H1 (cell line): ENCODE measurements at regions not wholly inside any gene's neighbourhood (a gene's known extent, or its start where the extent isn't known, plus 50 kb on each side); places are given as distances from the start of the nearest gene placed in this dataset.

Source experiments
- CTCF ChIA-PET: fragments of 300-600 bp; sonication (Branson Sonifier 250); formaldehyde crosslinking; loops from one replicate; lab custom pipeline; 2021; ENCODE audit not compliant: partially characterized antibody; lab: Charles Lee
- POLR2A ChIA-PET: fragments of 300-600 bp; sonication (Branson Sonifier 250); formaldehyde crosslinking; loops from one replicate; lab custom pipeline; 2021; ENCODE audit warnings: inconsistent platforms; ENCODE audit not compliant: partially characterized antibody; lab: Charles Lee
- DNase-seq, 2 experiments: peaks; one replicate each; pipeline versions ENCODE4 v3.0.0 to v3.0.0-alpha.2; 2010 to 2022; ENCODE audit warnings: low spot score in 2 of 2, low read depth in 1 of 2, mixed read lengths in 1 of 2
- FAIRE-seq: peaks from 2 replicates; lab custom pipeline; 2011; peaks lifted over from hg19 to GRCh38; lab: Jason Lieb, UNC
- H2AFZ ChIP-seq: 2 replicates; pipeline ENCODE4 v1.8.1; 2012; ENCODE audit warnings: low read length, inconsistent platforms
- H2AK5ac ChIP-seq: 2 replicates; pipeline ENCODE4 v1.6.1; 2013; ENCODE audit warnings: low read depth, low read length
- H2BK120ac ChIP-seq: replicated peaks from 2 replicates; pipeline ENCODE3; 2013; ENCODE audit warnings: low read depth, low read length, inconsistent platforms
- H2BK12ac ChIP-seq: 2 replicates; pipeline ENCODE4 v1.6.1; 2013; ENCODE audit warnings: low read depth, low read length
- H2BK15ac ChIP-seq: 2 replicates; pipeline ENCODE4 v1.6.1; 2013; ENCODE audit warnings: low read length
- H2BK20ac ChIP-seq: 2 replicates; pipeline ENCODE4 v1.6.1; 2013; ENCODE audit warnings: low read length
- H2BK5ac ChIP-seq: 2 replicates; pipeline ENCODE4 v1.6.1; 2013; ENCODE audit warnings: low read depth, low read length
- H3K14ac ChIP-seq: 2 replicates; pipeline ENCODE4 v1.6.1; 2013; ENCODE audit warnings: inconsistent platforms; ENCODE audit not compliant: insufficient read length
- H3K18ac ChIP-seq: 2 replicates; pipeline ENCODE4 v1.6.1; 2013; ENCODE audit warnings: low read length; ENCODE audit errors: extremely low read depth
- H3K23ac ChIP-seq: 2 replicates; pipeline ENCODE4 v1.6.1; 2013; ENCODE audit warnings: inconsistent platforms; ENCODE audit not compliant: insufficient read length
- H3K23me2 ChIP-seq: 2 replicates; pipeline ENCODE4 v1.6.1; 2013; ENCODE audit warnings: low read depth, low read length
- H3K27ac ChIP-seq: 2 replicates; pipeline ENCODE4 v1.6.1; 2011; ENCODE audit warnings: low read depth, low read length, inconsistent platforms
- H3K27me3 ChIP-seq, 4 experiments: replicated peaks in 1 of 4; 1 replicate in 1 of 4; 2 replicates in 3 of 4; pipeline versions ENCODE4 v1.6.1 to v1.8.1; 2011 to 2013; ENCODE audit warnings: low read length in 3 of 4, mild to moderate bottlenecking in 3 of 4, inconsistent platforms in 2 of 4, mixed read lengths in 2 of 4, moderate library complexity in 1 of 4; ENCODE audit not compliant: control insufficient read depth in 3 of 4, insufficient read depth in 3 of 4; ENCODE audit errors: extremely low read depth in 1 of 4
- H3K36me3 ChIP-seq, 4 experiments: 2 replicates each; pipeline versions ENCODE4 v1.6.1 to v1.8.1; 2011 to 2013; ENCODE audit warnings: mild to moderate bottlenecking in 4 of 4, low read length in 3 of 4, moderate library complexity in 2 of 4, control low read depth in 1 of 4, inconsistent platforms in 1 of 4; ENCODE audit not compliant: insufficient read depth in 4 of 4, control insufficient read depth in 2 of 4
- H3K4ac ChIP-seq: replicated peaks from 2 replicates; pipeline ENCODE3; 2013; ENCODE audit warnings: low read length, low read depth, mixed read lengths, inconsistent platforms; ENCODE audit not compliant: insufficient read length
- H3K4me1 ChIP-seq, 4 experiments: replicated peaks in 1 of 4; 1 replicate in 1 of 4; 2 replicates in 3 of 4; pipeline versions ENCODE4 v1.6.1 to v1.8.1; 2011 to 2013; ENCODE audit warnings: low read length in 3 of 4, inconsistent platforms in 2 of 4, mixed read lengths in 1 of 4; ENCODE audit not compliant: insufficient read depth in 4 of 4, control insufficient read depth in 3 of 4
- H3K4me2 ChIP-seq, 2 experiments: 2 replicates each; pipeline versions ENCODE4 v1.6.1 to v1.8.1; 2011 to 2013; ENCODE audit warnings: low read depth in 2 of 2, low read length in 2 of 2, control low read depth in 1 of 2, inconsistent platforms in 1 of 2, mild to moderate bottlenecking in 1 of 2; ENCODE audit not compliant: insufficient read depth in 1 of 2
- H3K4me3 ChIP-seq, 4 experiments: fragments of 200-600, 300-600 bp in 1 of 4; sonication (generic), shearing (Covaris generic), sonication (Bioruptor Twin) in 1 of 4; 2 replicates each; pipeline versions ENCODE4 v1.5.1 to v1.8.1; 2011 to 2016; ENCODE audit warnings: low read length in 4 of 4, low read depth in 3 of 4, control low read depth in 2 of 4, inconsistent platforms in 2 of 4, mild to moderate bottlenecking in 2 of 4, mixed read lengths in 1 of 4, moderate library complexity in 1 of 4; ENCODE audit not compliant: insufficient read depth in 2 of 4; ENCODE audit errors: extremely low read depth in 1 of 4
- H3K56ac ChIP-seq: replicated peaks from 2 replicates; pipeline ENCODE3; 2013; ENCODE audit warnings: low read depth, mild to moderate bottlenecking, mixed read lengths, low read length, inconsistent platforms; ENCODE audit not compliant: insufficient read length
- H3K79me1 ChIP-seq: 2 replicates; pipeline ENCODE4 v1.6.1; 2013; ENCODE audit warnings: low read depth, low read length, control low read depth
- H3K79me2 ChIP-seq, 2 experiments: 2 replicates each; pipeline versions ENCODE4 v1.6.1 to v1.8.1; 2012 to 2013; ENCODE audit warnings: low read length in 2 of 2, mild to moderate bottlenecking in 2 of 2, inconsistent platforms in 1 of 2; ENCODE audit not compliant: insufficient read depth in 2 of 2, control insufficient read depth in 1 of 2
- H3K9ac ChIP-seq, 4 experiments: replicated peaks in 1 of 4; 1 replicate in 1 of 4; 2 replicates in 3 of 4; pipeline versions ENCODE4 v1.6.1 to v1.8.1; 2011 to 2013; ENCODE audit warnings: low read depth in 3 of 4, low read length in 3 of 4, control low read depth in 2 of 4, mild to moderate bottlenecking in 2 of 4, moderate library complexity in 2 of 4, inconsistent platforms in 1 of 4; ENCODE audit errors: extremely low read depth in 1 of 4
- H3K9me3 ChIP-seq, 2 experiments: 2 replicates each; pipeline versions ENCODE4 v1.6.1 to v1.8.1; 2012 to 2013; ENCODE audit warnings: mild to moderate bottlenecking in 2 of 2, moderate library complexity in 2 of 2, control low read depth in 1 of 2, inconsistent platforms in 1 of 2, low read depth in 1 of 2, low read length in 1 of 2, mixed read lengths in 1 of 2; ENCODE audit not compliant: insufficient read depth in 2 of 2
- H4K20me1 ChIP-seq, 2 experiments: replicated peaks in 1 of 2; 2 replicates each; pipeline versions ENCODE3 to v1.8.1; 2011 to 2013; ENCODE audit warnings: inconsistent platforms in 2 of 2, low read length in 2 of 2, mild to moderate bottlenecking in 1 of 2; ENCODE audit not compliant: insufficient read depth in 2 of 2, control insufficient read depth in 1 of 2
- H4K5ac ChIP-seq: 2 replicates; pipeline ENCODE4 v1.6.1; 2013; ENCODE audit warnings: low read length, low read depth, mixed read lengths, inconsistent platforms; ENCODE audit not compliant: insufficient read length
- H4K8ac ChIP-seq: 2 replicates; pipeline ENCODE4 v1.8.0; 2013; ENCODE audit warnings: mild to moderate bottlenecking, moderate library complexity, low read length, inconsistent platforms; ENCODE audit not compliant: insufficient read depth; ENCODE audit errors: extremely low read depth
- H4K91ac ChIP-seq: replicated peaks from 2 replicates; pipeline ENCODE3; 2013; ENCODE audit warnings: low read length, mixed read lengths, inconsistent platforms; ENCODE audit not compliant: insufficient read length
- BACH1 ChIP-seq: IDR thresholded peaks from 2 replicates; pipeline ENCODE4 v1.6.1; 2012; ENCODE audit warnings: low read length, improper control_type of control experiment
- CREB1 ChIP-seq: IDR thresholded peaks from 2 replicates; pipeline ENCODE4 v1.6.1; 2012; ENCODE audit warnings: inconsistent platforms
- CTBP2 ChIP-seq: IDR thresholded peaks from 2 replicates; pipeline ENCODE4 v1.7.0; 2011; ENCODE audit warnings: borderline replicate concordance, mild to moderate bottlenecking, moderate library complexity, mixed read lengths, low read length; ENCODE audit not compliant: insufficient read depth, insufficient read length
- GTF2F1 ChIP-seq: IDR thresholded peaks from 2 replicates; pipeline ENCODE4 v1.6.1; 2012; ENCODE audit warnings: low read depth, low read length, improper control_type of control experiment, borderline replicate concordance
- HDAC2 ChIP-seq, 2 experiments: fragments of 300-600 bp in 1 of 2; sonication (generic) in 1 of 2; IDR thresholded peaks; 2 replicates each; pipeline ENCODE4 v1.6.1; 2011 to 2012; ENCODE audit warnings: low read depth in 2 of 2, low read length in 2 of 2, mild to moderate bottlenecking in 2 of 2, moderate library complexity in 2 of 2, borderline replicate concordance in 1 of 2, inconsistent platforms in 1 of 2
- KDM5A ChIP-seq: fragments of 200-600 bp; IDR thresholded peaks from 2 replicates; pipeline ENCODE4 v1.7.1; 2012; ENCODE audit warnings: mild to moderate bottlenecking, low read length, inconsistent platforms, mixed read lengths
- PHF8 ChIP-seq: fragments of 200-600 bp; sonication (generic); conservative IDR thresholded peaks from 2 replicates; pipeline ENCODE4 v1.7.1; 2012; ENCODE audit warnings: low read depth, mild to moderate bottlenecking, inconsistent platforms, low read length, moderate library complexity
- RAD21 ChIP-seq, 2 experiments: IDR thresholded peaks in 1 of 2; conservative IDR thresholded peaks in 1 of 2; 2 replicates each; pipeline ENCODE4 v1.6.1; 2011; ENCODE audit warnings: low read depth in 2 of 2, low read length in 2 of 2, improper control_type of control experiment in 1 of 2, inconsistent platforms in 1 of 2, mild to moderate bottlenecking in 1 of 2, moderate library complexity in 1 of 2
- SIRT6 ChIP-seq: IDR thresholded peaks from one replicate; pipeline ENCODE4 v1.7.1; 2012; ENCODE audit warnings: low read length, inconsistent platforms
- TAF1 ChIP-seq: IDR thresholded peaks from 2 replicates; pipeline ENCODE4 v1.6.1; 2011; ENCODE audit warnings: mild to moderate bottlenecking, low read depth, low read length
- ZNF274 ChIP-seq: IDR thresholded peaks from 2 replicates; pipeline ENCODE4 v1.7.0; 2012; ENCODE audit warnings: low read length, borderline replicate concordance; ENCODE audit errors: extremely low read depth
- WGBS, 2 experiments: shearing (Covaris generic) in 1 of 2; methylation state at CpG; one replicate each; pipeline versions ENCODE4 v1.1.6 to v1.1.7; 2013 to 2015; ENCODE audit warnings: low lambda C conversion rate in 2 of 2, mixed read lengths in 2 of 2, inconsistent platforms in 1 of 2, low coverage in 1 of 2, missing lambda C conversion rate in 1 of 2; ENCODE audit not compliant: insufficient replicate concordance in 2 of 2, insufficient coverage in 1 of 2, insufficient read length in 1 of 2; ENCODE audit errors: extremely low coverage in 1 of 2, missing lambda C conversion rate in 1 of 2; 5-methylcytosine and 5-hydroxymethylcytosine counted together
- TF ChIP-seq, protein P1 (sequence below): IDR thresholded peaks from 2 replicates; pipeline ENCODE4 v1.6.1; 2012; ENCODE audit warnings: low read length, inconsistent platforms

- Histone ChIP-seq H3K4ac (no peak overlapping the region), H3K36me3 (no peaks in the 10 kb centered on the region), H4K5ac (no peak overlapping the region), H3K9ac (no peak overlapping the region), H3K14ac (no peak overlapping the region), H2BK20ac (no peak overlapping the region), H2BK120ac (no peak overlapping the region), H3K4me2 (no peak overlapping the region), H3K4me3 (no peak overlapping the region), H2AK5ac (no peak overlapping the region), H3K79me1 (no peaks in the 10 kb centered on the region), H3K9me3 (0 out of 4 replicates have a peak, but pooled peaks cover 0 to 4% of the 10 kb centered on the region in 2 experiments), H2BK12ac (no peak overlapping the region), H3K79me2 (no peaks in the 10 kb centered on the region), H3K4me1 (no peaks in the 10 kb centered on the region), H2AFZ (no peak overlapping the region), H3K56ac (no peak overlapping the region), H3K27me3 (no peaks in the 10 kb centered on the region), H3K23me2 (no peaks in the 10 kb centered on the region), H2BK5ac (no peak overlapping the region), H2BK15ac (no peak overlapping the region), H3K18ac (no peak overlapping the region), H4K8ac (no peak overlapping the region), H3K23ac (no peak overlapping the region), H3K27ac (no peak overlapping the region), H4K91ac (no peak overlapping the region), H4K20me1 (no peaks in the 10 kb centered on the region)
- WGBS, 2 experiments = 64% methylated on average over 1 of the region's 1 CpG; no CpG with 5 or more reads in 1 of the 2 experiments
- FAIRE-seq (no peak), DNase-seq (no peak)
- POLR2A ChIA-PET = no interaction called here
- CTCF ChIA-PET = no interaction called here
- TF ChIP-seq GTF2F1 (no peak), CTBP2 (no peak), BACH1 (no peak), ZNF274 (no peak), SIRT6 (no peak), KDM5A (no peak), CREB1 (no peak), PHF8 (no peak), TAF1 (no peak), HDAC2 (IDR thresholded peaks at IDR 0.05; ENCODE audit: borderline replicate concordance in 1 of 2, low read depth in 2 of 2, low read length in 2 of 2) (no peak), RAD21 (IDR thresholded peaks at IDR 0.05 in 1 of 2, conservative IDR thresholded peaks at IDR 0.05 in 1 of 2; ENCODE audit: low read depth in 2 of 2, low read length in 2 of 2) (no peak)
- TF ChIP-seq, protein P1, sequence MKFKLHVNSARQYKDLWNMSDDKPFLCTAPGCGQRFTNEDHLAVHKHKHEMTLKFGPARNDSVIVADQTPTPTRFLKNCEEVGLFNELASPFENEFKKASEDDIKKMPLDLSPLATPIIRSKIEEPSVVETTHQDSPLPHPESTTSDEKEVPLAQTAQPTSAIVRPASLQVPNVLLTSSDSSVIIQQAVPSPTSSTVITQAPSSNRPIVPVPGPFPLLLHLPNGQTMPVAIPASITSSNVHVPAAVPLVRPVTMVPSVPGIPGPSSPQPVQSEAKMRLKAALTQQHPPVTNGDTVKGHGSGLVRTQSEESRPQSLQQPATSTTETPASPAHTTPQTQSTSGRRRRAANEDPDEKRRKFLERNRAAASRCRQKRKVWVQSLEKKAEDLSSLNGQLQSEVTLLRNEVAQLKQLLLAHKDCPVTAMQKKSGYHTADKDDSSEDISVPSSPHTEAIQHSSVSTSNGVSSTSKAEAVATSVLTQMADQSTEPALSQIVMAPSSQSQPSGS = no peak
Measured at GRCh38 chr1:90308421-90308820, 313.5 kb downstream of the ZNF326 start.
